Uterus (tissue), 2 donors: ENCODE measurements at regions not wholly inside any gene's neighbourhood (a gene's known extent, or its start where the extent isn't known, plus 50 kb on each side); places are given as distances from the start of the nearest gene placed in this dataset.

Source experiments
- POLR2A ChIP-seq, 2 donors: fragments of 450-650 bp; IDR thresholded peaks; one replicate each; pipeline ENCODE4 v1.6.1; 2016; ENCODE audit warnings: antibody characterized with exemption in 2 of 2, mild to moderate bottlenecking in 1 of 2, moderate library complexity in 1 of 2
- TF ChIP-seq, protein P1 (sequence below), 4 experiments: fragments of 200-600 bp in 2 of 4; fragments of 450-650 bp in 2 of 4; sonication (generic) in 2 of 4; IDR thresholded peaks; one replicate each; pipeline ENCODE4 v1.5.1; 2016 to 2019; ENCODE audit warnings: antibody characterized with exemption in 4 of 4, mild to moderate bottlenecking in 2 of 4, moderate library complexity in 1 of 4

GRCh38 chr11:116283300-116283699, 489.5 kb downstream of the BUD13 start:
- TF ChIP-seq, protein P1, sequence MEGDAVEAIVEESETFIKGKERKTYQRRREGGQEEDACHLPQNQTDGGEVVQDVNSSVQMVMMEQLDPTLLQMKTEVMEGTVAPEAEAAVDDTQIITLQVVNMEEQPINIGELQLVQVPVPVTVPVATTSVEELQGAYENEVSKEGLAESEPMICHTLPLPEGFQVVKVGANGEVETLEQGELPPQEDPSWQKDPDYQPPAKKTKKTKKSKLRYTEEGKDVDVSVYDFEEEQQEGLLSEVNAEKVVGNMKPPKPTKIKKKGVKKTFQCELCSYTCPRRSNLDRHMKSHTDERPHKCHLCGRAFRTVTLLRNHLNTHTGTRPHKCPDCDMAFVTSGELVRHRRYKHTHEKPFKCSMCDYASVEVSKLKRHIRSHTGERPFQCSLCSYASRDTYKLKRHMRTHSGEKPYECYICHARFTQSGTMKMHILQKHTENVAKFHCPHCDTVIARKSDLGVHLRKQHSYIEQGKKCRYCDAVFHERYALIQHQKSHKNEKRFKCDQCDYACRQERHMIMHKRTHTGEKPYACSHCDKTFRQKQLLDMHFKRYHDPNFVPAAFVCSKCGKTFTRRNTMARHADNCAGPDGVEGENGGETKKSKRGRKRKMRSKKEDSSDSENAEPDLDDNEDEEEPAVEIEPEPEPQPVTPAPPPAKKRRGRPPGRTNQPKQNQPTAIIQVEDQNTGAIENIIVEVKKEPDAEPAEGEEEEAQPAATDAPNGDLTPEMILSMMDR (IDR thresholded peaks at IDR 0.05), result no peak
- TF ChIP-seq POLR2A (IDR thresholded peaks at IDR 0.05), result no peak
